ENCODE measurements at regions not wholly inside any gene's neighbourhood (a gene's known extent, or its start where the extent isn't known, plus 50 kb on each side); places are given as distances from the start of the nearest gene placed in this dataset.
A peak's percentile ranks its signal among the peaks of the same experiment; 100 is the strongest.
"Not testable (repeated sequence)": the region's sequence is repeated elsewhere in the genome, so short reads cannot be mapped to it uniquely, and the experiment has no call there.

DNA sequence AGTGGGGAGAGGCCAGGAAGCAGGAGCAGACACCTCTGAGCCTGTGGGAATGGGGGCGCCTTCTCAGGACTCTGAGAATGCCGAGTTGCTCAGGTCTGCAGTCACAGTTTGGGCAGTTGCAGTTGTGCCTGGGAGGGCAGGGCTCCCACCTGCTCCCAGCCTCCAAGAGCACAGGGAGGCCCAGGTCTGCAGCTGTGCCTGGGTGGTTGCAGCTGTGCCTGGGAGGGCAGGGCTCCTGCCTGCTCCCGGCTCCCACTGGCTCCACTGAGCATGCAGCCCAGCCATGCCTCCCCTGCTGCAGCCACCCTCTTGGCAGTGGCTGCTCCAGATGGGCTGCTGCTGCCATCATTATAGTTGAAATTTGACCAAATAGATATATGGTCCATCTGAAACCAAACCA, 1062.8 kb upstream of the ACO1 start:
- DNase-seq: no peak
- H3K36me3 Mint-ChIP-seq: no peaks in the 10 kb centered on the region
- peaks cover 9 to 20% (median 14%) of the 10 kb centered on the region in 3 donors for H3K4me1 Mint-ChIP-seq
- no peak overlapping the region for H3K27ac Mint-ChIP-seq
- H3K27me3 Mint-ChIP-seq: no peaks in the 10 kb centered on the region
- no peak for ATAC-seq (ENCODE audit: low read depth in 2 of 2)
- no peak overlapping the region for H3K4me3 Mint-ChIP-seq
- no peaks in the 10 kb centered on the region for H3K9me3 Mint-ChIP-seq

DNA sequence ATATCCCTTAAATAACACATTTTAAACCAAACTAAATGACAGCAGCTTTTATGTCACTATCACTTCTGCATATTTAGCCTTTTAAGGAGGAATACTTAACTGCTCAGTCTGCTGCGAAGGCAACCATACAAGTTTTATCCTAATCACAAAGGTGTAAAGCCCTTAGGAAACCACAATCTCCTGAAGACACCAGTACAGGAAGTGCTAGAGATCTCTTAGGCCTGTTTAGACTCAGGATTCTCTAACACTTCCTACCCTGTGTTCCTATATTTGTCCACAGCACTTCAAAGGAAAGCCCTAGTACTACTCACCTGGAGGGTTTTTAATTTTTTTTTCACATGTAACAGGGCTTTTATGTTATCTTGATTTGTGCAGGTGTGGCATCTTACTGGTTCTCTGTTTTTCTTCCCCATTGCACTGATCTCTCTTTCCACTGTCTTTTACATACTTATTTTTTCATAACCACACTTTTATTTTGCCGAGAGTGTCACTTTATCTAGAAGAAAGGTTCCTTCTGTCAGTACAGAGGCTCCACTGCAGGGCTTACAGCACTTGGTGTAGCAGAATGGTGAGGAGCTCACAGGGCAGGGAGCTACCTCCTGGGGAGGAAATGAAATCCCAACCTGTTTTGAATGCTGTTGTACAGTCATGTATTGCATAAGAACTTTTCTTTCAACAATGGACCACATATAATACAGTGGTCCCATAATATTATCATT, 1060.6 kb upstream of the ACO1 start:
- Mint-ChIP-seq H3K4me1 (peaks cover 13 to 21% (median 14%) of the 10 kb centered on the region in 3 donors), H3K27me3 (no peaks in the 10 kb centered on the region), H3K9me3 (peaks cover 0 to 14% (median 0%) of the 10 kb centered on the region in 7 donors), H3K36me3 (peaks cover 0 to 10% of the 10 kb centered on the region in 2 donors), H3K4me3 (peak overlapping the region in 3 of 8 donors; percentile 2 to 42 (median 5)), H3K27ac (peak overlapping the region; percentile 0 to 80 (median 63))
- DNase-seq (no peak), ATAC-seq (ENCODE audit: low read depth in 2 of 2) (peak; percentile 30 to 50)

DNA sequence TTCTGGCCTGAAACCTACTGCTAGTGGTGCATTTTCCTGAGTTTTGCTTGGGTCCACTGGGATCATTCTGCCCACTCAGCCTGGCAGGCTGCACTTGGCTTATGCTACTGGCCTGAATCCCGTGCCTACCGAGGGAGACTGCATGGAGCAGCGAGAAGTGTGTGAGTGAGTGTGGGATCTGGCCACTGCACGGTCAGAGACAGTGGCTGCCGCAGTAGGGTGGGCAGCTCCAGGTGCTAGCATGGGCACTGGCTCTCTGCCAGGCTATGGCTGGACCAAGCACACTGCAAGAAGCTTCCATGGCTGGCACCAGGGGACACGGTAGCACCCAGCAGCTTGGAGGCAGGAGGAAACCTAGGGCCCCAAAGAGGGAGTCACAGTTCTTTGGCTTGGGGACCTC, 1058.7 kb upstream of the ACO1 start:
- H3K4me3 Mint-ChIP-seq: no peak overlapping the region
- DNase-seq (no peak), ATAC-seq (ENCODE audit: low read depth in 2 of 2) (no peak)
- no peak overlapping the region for H3K27ac Mint-ChIP-seq
- H3K9me3 Mint-ChIP-seq: peaks cover 0 to 14% (median 0%) of the 10 kb centered on the region in 7 donors
- H3K27me3 Mint-ChIP-seq: no peaks in the 10 kb centered on the region
- peaks cover 0 to 10% of the 10 kb centered on the region in 2 donors for H3K36me3 Mint-ChIP-seq
- peaks cover 13 to 21% (median 14%) of the 10 kb centered on the region in 3 donors for H3K4me1 Mint-ChIP-seq

DNA sequence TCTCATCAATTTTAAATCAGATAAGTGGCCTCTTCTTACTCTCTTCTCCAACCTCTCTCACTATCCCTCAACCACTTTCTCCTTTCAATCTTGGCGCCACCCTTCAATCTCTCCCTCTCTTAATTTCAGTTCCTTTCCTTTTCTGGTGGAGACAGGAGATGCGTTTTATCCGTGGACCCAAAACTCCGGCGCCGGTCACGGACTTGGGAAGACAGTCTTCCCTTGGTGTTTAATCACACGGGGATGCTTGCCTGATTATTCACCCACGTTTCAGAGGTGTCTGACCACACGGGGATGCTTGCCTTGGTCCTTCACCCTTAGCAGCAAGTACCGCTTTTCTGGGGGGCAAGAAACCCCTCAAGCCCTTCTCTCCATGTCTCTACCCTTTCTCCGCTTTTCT, 1057.6 kb upstream of the ACO1 start:
- Mint-ChIP-seq H3K4me1 (peaks cover 13 to 21% (median 14%) of the 10 kb centered on the region in 3 donors), H3K27ac (peak overlapping the region in 3 of 6 donors; percentile 5 to 47 (median 24)), H3K9me3 (peaks cover 0 to 14% (median 0%) of the 10 kb centered on the region in 7 donors), H3K4me3 (peak overlapping the region in 1 of 8 donors; percentile 12)
- H3K27me3 Mint-ChIP-seq; ATAC-seq (ENCODE audit: low read depth in 2 of 2); DNase-seq; H3K36me3 Mint-ChIP-seq: not testable (repeated sequence)

DNA sequence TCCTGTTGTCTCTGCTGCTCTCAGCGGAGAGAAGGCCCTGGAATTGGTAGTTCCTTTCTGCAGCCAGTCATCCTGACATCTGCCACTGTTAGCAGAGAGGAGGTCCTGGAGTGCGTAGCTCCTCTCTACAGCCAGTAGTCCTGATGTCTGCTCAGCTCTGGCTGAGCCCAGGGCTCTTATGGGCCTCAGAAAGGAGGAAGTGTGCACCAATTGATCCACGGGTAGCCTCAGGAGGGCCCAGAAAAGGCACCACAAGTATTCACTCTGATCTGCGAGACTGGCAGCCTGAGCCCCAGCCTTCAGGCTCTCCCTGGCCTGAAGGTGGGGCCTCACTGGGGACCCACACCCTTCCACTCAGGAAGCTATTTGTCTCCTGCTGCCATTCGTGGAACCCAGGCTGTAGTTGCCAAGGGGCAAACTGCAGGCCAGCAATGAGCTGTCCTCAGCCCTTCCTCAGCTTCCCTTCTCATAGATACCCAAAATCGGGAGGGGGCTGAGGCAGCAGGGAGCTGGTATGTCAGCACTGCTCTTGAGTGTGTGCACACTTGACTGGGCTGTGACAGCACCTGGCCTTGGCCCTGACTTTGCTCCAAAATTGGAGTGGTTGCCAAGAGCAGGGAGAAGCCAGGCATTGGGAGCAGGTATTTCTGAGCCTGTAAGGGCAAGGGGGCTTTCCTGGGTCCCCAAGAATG, 1049.5 kb upstream of the ACO1 start:
- Mint-ChIP-seq H3K36me3 (no peaks in the 10 kb centered on the region), H3K9me3 (peaks cover 0 to 4% (median 2%) of the 10 kb centered on the region in 7 donors), H3K27ac (peak overlapping the region in 1 of 6 donors; percentile 39), H3K27me3 (no peaks in the 10 kb centered on the region), H3K4me3 (peak overlapping the region in 2 of 8 donors; percentile 14 to 65), H3K4me1 (peaks cover 8 to 22% (median 15%) of the 10 kb centered on the region in 3 donors)
- ATAC-seq (ENCODE audit: low read depth in 2 of 2) (peak; percentile 32 to 52), DNase-seq (no peak)

DNA sequence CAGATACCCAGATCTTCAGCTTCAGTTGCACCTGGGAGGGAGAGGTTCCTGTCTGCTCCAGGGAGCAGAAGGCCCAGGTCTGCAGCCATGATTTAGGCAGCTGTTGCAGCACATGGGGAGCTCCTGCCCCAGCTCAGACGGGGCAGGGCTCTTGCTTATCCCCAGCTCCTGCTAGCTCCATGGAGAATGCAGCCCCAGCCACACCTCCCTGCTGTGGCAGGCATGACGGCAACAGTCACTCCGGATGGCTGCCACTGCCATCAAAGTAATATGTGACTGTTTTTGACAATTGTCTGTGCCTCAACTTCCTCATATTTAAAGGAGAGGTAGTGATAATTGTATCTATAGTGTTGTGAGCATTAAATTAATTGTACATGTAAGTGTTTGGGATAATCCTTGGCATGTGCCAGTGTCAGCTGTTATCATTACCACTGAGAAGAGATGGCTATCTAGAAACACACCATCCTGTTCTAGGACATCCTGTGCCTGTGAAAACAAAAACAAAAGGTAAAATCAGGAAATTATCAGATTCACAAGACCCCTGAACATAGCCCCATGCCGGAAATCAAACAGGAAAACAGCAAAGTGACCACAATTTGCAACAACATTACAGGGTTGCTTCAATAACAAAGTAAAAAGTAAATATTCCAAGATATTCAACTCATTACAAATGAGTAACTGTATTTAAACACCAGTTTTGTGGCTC, 1048.8 kb upstream of the ACO1 start:
- Mint-ChIP-seq H3K27ac (peak overlapping the region in 5 of 6 donors; percentile 48 to 81 (median 68)), H3K36me3 (no peaks in the 10 kb centered on the region), H3K4me1 (peaks cover 8 to 22% (median 15%) of the 10 kb centered on the region in 3 donors), H3K4me3 (peak overlapping the region in 5 of 8 donors; percentile 8 to 65 (median 34)), H3K27me3 (no peaks in the 10 kb centered on the region), H3K9me3 (peaks cover 0 to 4% (median 2%) of the 10 kb centered on the region in 7 donors)
- DNase-seq (peak; percentile 20), ATAC-seq (ENCODE audit: low read depth in 2 of 2) (peak in 1 of 2 donors; percentile 57)

DNA sequence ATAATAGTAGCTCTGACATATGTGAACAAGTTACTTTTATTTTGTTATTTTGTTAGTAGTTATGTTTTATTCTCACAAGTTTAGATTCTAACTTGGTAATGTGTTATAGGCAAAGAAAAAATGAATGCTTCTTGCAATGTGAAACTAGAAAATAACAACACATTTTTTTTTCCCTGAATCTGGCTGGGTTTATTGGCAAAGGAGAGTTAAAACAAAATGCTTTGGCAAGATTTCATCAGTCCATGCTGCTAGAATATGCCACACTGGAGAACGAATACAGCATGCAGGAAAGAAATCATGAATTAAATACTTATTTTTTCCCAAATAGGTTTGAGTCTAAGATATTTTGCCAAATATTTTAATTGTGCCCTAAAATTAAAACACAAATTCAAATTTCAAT, 1048.1 kb upstream of the ACO1 start:
- DNase-seq (no peak), ATAC-seq (ENCODE audit: low read depth in 2 of 2) (no peak)
- H3K4me3 Mint-ChIP-seq: peak overlapping the region in 3 of 8 donors; percentile 11 to 42 (median 30)
- peaks cover 0 to 4% (median 2%) of the 10 kb centered on the region in 7 donors for H3K9me3 Mint-ChIP-seq
- H3K27ac Mint-ChIP-seq: peak overlapping the region in 3 of 6 donors; percentile 23 to 48 (median 25)
- H3K36me3 Mint-ChIP-seq: no peaks in the 10 kb centered on the region
- peaks cover 8 to 22% (median 15%) of the 10 kb centered on the region in 3 donors for H3K4me1 Mint-ChIP-seq
- H3K27me3 Mint-ChIP-seq: no peaks in the 10 kb centered on the region

DNA sequence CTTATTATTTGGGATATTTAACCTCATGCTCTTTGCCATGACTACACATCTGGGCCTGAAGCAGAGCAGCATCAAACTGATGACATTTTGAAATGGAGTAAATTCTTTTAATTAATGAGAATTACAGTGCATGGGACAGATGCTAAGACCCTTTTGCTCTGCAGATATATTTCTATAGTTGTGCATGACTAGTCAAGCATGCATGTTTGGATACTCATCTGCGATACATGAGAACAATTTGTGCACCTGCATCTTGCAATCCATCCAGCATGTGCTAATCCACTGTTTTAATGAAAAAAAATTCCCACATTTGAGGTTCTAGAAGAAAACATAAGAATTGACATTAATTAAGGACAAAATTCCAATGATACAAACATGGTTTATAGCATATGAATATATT, 1047.6 kb upstream of the ACO1 start:
- no peaks in the 10 kb centered on the region for H3K27me3 Mint-ChIP-seq
- peak; percentile 25 to 42 for ATAC-seq (ENCODE audit: low read depth in 2 of 2)
- peaks cover 8 to 22% (median 15%) of the 10 kb centered on the region in 3 donors for H3K4me1 Mint-ChIP-seq
- H3K36me3 Mint-ChIP-seq: no peaks in the 10 kb centered on the region
- H3K27ac Mint-ChIP-seq: no peak overlapping the region
- DNase-seq: no peak
- peaks cover 0 to 4% (median 2%) of the 10 kb centered on the region in 7 donors for H3K9me3 Mint-ChIP-seq
- H3K4me3 Mint-ChIP-seq: peak overlapping the region in 1 of 8 donors; percentile 30

DNA sequence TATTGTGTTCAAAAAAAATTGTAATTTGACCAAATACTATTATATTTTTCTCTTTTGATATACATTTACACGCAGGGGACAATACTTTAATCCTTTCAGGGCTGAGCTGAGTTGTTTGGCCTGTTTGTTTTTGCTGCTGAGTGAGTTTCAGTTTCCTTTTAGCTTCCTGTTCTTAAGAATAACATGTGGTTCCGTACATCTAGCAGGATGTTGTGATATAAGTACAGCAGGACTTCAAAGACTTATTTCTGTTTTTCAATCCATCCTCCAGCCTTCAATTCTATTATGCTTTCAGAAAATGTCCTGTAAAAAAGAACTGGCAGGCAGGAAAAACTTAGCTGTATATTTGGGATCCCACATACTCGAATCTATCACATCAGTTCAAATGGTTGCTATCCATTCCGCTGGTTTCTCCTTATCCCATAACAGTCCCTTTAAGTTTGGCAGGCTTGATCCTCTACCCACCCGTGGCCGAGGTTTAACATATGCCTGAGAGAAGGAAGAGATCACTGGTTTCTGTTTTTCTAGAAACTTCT, 1037.3 kb upstream of the ACO1 start:
- Mint-ChIP-seq H3K27ac (peak overlapping the region; percentile 79 to 97 (median 96)), H3K27me3 (no peaks in the 10 kb centered on the region), H3K36me3 (peaks cover 10 to 15% of the 10 kb centered on the region in 2 donors), H3K4me1 (peaks cover 25 to 41% (median 31%) of the 10 kb centered on the region in 3 donors), H3K9me3 (peaks cover 0 to 24% (median 5%) of the 10 kb centered on the region in 7 donors), H3K4me3 (peak overlapping the region; percentile 11 to 88 (median 58))
- peak; percentile 100 for ATAC-seq (ENCODE audit: low read depth in 2 of 2)
- peak; percentile 62 for DNase-seq

DNA sequence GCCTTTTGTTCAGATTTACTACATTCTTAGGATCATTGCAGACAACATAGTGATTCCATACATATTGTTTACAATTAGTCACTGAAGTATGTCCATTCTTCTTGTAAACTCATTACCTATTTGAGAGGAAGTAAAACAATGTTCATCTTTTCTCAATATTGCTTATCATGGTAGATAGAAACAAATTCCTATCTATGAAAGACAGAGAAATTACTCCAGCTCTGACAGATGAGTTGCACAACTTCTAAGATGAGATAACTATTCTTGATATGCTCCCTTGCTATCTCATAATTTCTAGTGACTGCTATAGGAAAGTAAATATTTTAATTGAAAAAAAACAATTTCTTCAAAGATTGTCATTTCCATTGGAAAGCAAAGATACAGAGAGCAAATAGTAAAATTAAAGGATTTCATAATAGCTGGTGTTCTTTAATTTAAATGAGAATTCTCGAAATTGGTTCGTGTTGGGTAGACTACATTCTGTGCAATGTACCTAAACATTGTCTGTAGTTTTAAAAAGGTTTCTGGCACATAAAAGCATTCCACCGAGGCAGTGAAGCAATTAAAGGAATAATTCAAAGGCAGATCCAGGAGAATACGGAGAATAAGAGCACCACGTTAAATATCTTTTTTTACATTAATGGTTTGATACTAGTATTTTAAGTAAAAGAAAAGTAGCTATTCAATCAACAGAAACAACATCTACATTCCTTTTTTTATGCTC, 1029.1 kb upstream of the ACO1 start:
- peak overlapping the region in 1 of 6 donors; percentile 20 for H3K27ac Mint-ChIP-seq
- no peak for DNase-seq
- H3K4me3 Mint-ChIP-seq: no peak overlapping the region
- ATAC-seq (ENCODE audit: low read depth in 2 of 2): no peak
- H3K36me3 Mint-ChIP-seq: peaks cover 0 to 9% of the 10 kb centered on the region in 2 donors
- peaks cover 4 to 10% (median 9%) of the 10 kb centered on the region in 3 donors for H3K27me3 Mint-ChIP-seq
- H3K9me3 Mint-ChIP-seq: peaks cover 0 to 5% (median 2%) of the 10 kb centered on the region in 7 donors
- H3K4me1 Mint-ChIP-seq: no peaks in the 10 kb centered on the region

DNA sequence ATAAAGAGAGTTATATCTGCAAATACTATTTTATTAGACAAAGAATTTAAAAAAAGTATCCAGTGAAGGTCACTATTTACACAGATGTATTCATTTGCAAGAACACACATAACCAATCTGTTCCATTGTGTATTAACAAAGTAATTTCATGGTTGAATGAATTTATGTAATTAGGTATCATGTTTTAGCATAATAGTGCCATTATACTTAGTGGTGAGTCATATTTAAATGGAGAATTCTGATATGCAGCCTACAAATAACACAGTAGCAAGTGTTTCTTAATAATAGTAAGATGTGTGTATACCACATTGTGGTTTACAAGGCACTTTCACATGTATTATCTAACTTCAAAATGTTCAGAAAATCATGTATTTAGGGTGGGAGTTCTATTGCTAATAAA, 1028.5 kb upstream of the ACO1 start:
- ATAC-seq (ENCODE audit: low read depth in 2 of 2) (no peak), DNase-seq (no peak)
- H3K4me1 Mint-ChIP-seq: no peaks in the 10 kb centered on the region
- H3K36me3 Mint-ChIP-seq: peaks cover 0 to 9% of the 10 kb centered on the region in 2 donors
- H3K9me3 Mint-ChIP-seq: peaks cover 0 to 5% (median 2%) of the 10 kb centered on the region in 7 donors
- no peak overlapping the region for H3K27ac Mint-ChIP-seq
- peaks cover 4 to 10% (median 9%) of the 10 kb centered on the region in 3 donors for H3K27me3 Mint-ChIP-seq
- no peak overlapping the region for H3K4me3 Mint-ChIP-seq

DNA sequence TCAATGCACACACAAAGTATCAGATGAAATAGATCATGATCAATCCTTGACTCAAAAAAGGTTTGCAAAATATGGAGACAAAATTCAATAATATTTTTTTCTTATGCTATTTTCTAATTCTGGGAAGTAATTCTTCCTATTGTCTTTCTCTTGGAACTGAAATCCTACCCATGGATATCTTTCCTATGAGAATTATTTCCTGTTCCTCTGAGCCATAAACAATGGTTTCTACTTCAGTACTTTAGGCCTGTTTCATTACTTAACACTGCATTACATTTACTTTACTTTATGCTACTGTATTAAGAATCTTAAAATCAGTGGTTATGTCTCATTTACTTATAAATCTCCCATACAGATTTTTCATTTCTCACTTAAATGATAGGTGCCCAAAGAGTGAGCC, 1025.4 kb upstream of the ACO1 start:
- peaks cover 0 to 5% (median 2%) of the 10 kb centered on the region in 7 donors for H3K9me3 Mint-ChIP-seq
- no peak overlapping the region for H3K4me3 Mint-ChIP-seq
- H3K27ac Mint-ChIP-seq: no peak overlapping the region
- H3K27me3 Mint-ChIP-seq: peaks cover 4 to 10% (median 9%) of the 10 kb centered on the region in 3 donors
- DNase-seq (no peak), ATAC-seq (ENCODE audit: low read depth in 2 of 2) (no peak)
- H3K4me1 Mint-ChIP-seq: no peaks in the 10 kb centered on the region
- H3K36me3 Mint-ChIP-seq: peaks cover 0 to 9% of the 10 kb centered on the region in 2 donors

Data from naive B cell (primary cell).